DMS114 treated with DMSO at 0.1 percent for 48 hours (cell line): ENCODE measurements at regions not wholly inside any gene's neighbourhood (a gene's known extent, or its start where the extent isn't known, plus 50 kb on each side); places are given as distances from the start of the nearest gene placed in this dataset.
"Not testable (repeated sequence)": the region's sequence is repeated elsewhere in the genome, so short reads cannot be mapped to it uniquely, and the experiment has no call there.

Experiments used
- DNase-seq: peaks from one replicate; lab custom pipeline; 2025; ENCODE audit not compliant: unreplicated experiment; lab: John Stamatoyannopoulos, UW

DNA sequence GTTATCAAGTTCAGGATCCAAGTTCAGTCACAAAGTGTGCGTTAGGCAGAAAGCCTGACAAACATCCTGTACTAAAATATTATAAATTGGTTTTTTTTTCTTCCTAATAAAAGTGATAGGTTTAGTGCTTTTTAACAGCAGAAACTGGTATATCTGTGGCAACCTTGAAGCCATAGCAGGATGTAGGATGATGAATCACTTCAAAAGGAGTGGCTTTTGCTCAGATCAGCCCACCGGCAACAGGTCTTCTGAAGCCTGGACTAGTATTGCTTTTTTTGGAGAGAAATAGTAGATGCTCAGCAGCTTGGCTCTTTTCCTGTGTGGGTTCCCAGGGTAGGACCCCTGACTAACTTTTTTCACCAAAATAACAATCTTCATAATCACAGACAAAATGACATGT is 190.8 kb downstream of the EPM2A start:
- DNase-seq: no peak

DNA sequence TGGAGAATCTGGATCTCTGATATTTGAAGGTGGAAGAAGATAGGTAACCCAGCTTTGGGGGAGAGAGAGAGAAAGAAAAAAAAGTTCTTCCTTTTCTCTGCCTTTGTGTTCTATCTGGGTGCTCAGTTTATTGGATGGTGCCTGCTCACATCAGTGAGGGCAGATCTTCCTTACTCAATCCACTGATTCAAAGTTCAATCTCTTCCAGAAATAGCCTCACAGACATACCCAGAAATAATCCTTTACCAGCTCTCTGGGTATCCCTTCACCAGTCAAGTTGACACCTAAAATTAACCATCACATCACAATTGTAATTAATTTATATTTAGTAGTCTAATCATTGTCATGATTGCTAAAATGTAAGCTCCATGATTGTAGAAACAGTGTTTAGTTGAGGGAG is 189.1 kb downstream of the EPM2A start:
- DNase-seq: no peak

DNA sequence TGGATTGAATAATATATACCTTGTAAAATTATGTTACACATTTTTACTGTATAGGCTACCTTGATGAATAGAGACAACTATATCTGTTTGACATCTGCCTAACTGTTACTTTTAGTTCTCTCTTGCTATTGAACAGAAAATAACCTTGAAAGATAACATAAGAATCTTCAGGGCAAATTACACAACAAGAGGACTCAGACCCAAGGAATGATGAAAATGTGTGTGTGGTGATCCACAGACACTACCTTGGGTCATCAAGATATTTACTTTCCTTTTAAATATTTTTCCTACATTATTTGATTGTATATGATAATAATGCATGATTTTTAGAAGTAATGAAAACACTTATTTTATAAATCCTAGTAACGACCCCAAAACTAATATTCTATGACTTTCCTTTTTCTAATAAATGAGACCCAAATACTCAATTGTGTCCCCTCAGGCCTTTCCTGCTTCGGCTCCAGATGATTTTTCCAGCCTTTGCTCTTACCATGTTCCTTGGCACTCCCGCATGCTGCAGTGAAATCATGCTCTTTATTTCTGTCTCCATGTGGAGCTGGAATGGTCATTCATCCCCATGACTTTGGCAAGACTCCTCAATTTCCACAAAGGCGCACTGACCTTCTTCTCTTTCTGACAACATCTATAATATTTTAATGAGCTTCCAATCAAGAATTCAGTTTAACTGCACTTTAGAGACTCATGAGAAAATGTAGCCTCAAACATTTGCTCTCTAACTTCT is 187.6 kb downstream of the EPM2A start:
- no peak for DNase-seq

DNA sequence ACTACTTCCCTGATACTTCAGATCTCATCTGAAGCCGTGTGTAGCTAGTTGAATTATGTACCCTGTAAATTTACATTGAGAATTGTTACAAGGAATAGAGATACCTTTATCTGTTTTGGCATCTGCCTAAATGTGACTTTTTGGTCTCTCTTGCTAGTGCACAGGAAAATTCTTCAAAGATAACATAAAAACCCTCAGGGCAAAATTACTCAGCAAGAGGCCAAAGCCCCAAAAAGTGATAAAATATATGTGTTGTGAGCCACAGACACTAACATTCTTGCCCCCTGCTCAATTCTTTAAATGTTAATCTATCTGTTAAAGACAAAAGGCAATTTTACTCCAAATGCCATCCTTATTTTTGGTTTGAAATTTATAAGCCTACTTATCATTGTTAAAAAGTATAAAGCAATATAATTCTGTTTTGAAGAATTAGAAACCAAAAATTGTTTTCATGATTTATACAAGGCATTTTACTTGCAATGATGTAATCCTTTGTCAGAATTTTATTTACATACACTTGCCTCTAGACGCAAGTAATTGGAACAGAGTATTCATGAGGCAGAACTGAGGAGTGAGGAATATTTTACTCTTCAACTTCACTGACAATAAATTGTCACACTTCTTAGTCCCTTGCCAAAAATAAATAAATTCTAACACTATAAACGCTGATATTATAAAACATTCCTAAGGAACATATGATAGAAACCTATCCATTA is 186.2 kb downstream of the EPM2A start:
- DNase-seq: no peak

DNA sequence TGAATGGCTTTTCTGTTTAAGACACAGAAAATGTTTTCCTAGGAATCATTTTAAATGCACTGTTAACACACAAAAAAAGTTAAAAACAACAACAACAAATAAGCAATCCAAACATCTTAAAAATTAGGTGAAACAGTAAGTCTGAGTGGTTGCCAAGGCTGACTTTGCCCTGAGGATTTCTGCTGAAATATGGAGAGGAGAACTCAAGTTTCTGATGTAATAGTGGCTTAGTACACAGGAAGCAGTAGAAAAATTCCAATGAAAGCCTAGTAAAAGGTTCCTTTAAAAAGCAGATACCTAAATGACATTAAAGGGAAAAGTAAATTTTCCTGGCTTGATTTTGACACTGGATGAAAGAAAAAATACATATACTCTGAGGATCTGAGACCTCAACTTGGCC is 184.2 kb downstream of the EPM2A start:
- DNase-seq: no peak

DNA sequence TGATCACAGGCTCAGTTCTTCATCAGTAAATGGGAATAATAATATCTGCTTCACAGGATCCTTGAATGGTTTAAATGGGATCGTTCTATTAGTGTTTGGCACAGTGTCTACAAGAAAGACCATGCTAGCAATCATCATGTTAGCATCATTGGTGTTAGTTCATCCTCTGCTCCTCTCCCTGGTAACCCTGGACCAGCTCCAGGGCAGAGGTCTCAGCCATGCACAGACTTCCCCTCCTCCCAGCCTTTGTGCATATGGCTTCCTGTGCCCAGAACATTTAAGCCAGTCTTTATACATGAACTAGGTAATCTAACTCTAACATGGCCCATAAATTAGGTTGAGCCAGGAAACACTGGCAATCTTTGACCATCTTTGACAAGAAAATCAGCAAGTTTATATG is 180.2 kb downstream of the EPM2A start:
- no peak for DNase-seq

DNA sequence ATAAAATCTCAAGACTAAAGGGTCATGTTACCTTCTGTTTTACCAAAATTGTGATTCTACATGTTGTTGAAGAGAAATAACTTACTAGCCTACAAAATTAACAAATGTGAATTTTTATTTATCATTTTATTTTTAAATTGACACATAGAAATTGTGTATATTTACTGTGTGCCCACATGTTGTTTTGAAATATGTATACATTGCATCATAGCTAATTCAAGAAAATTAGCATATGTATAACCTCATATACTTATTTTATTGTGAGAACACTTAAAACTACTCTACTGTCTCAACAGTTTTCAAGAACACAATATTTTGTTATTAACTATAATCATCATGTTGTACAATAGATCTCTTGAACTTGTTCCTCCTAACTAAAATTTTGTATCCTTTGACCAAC is 177.8 kb downstream of the EPM2A start:
- no peak for DNase-seq

DNA sequence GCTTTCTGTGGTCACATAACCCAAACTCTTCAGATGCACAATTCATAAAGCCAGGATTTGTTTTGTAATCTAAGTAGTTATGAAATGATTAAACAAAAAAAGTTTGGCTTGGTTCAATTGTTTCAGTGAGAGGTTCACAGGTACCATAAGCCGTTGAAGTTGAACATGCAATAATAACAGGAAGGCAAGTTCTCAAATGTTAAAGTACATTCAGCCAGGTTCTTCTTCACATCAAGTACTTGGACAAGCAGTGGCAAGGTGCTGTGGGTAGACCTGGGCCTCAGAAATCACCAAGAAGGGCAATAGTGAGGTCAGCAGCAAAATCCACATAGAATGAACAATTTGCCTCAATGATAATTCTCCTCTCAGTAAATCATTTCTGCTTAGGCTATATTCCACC is 175.5 kb downstream of the EPM2A start:
- no peak for DNase-seq

DNA sequence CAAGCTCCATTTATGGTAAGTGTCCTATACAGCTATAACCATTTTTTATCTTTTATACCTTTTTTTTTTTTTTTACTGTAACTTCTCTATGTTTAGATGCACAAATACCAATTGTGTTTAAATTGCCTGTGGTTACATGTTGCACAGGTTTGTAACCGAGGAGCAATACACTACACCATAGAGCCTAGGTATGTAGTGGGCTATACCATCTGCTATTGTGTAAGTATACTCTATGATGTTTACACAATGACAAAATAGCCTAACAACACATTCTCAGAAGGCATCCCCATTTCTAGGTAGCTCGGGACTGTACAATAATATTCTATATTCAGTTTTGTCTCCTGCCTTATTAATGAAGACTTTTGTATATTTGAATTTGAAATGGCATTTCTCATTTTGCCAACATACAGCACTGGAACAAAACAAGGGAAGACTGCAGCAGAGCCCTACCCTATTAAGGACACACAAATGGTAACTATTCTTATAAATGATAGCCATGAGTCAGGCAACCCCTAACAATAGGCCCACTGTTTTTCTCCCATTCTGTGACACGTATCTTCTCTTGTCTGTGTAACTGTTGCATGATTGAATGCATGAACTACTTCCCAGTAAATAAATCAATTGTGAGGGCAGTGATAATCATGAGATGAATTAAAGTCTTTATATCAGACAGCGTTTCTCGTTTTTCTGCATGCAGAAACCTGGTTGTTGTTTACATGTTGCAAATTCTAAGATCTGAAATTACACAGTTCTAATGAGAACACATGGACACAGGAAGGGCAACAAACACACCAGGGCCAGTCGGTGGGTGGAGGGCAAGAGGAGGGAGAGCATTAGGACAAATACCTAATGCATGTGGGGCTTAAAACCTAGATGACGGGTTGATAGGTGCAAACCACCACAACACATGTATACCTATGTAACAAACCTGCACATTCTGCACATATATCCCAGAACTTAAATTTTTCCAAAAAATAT is 173.9 kb downstream of the EPM2A start:
- DNase-seq: no peak

DNA sequence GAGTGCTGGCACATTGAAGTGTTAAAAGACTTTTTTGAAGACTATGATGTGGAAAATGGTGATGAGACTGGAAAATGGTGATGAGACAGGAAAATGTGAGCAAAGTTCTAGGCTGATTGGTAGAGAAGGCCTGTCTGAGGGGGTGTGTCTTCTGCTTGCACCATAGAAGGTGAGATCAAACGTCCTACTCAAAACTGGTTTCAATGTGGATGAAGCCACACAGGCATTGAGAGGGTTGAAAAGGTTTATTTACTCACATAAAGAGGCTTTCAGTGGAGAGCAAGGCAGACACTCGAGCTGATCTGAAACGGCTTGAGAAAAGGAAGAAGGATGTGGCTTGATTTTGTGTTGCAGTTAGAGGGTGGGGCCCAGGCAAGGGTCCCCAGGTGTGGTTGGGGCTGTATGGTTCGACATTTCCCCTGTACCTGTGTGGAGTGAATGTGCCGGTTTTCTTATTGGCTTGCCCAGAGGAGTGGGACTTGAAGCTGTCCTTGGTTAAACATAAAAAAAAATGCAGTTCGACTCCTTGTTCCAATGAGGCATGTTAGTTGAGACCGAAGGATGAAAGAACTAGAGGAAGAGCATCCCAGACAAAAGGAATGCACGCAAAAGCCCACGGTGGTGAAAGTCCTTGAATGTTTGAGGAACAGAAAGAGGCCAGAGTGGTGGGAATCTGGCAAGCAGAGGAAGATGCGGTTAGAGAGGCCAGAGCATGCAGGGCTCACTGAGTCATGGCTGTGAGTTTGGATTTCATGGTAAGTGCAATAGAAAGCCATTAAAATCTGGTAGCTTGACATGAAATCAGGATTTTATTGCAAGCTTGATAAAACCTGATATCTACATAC is 172.3 kb downstream of the EPM2A start:
- no peak for DNase-seq

DNA sequence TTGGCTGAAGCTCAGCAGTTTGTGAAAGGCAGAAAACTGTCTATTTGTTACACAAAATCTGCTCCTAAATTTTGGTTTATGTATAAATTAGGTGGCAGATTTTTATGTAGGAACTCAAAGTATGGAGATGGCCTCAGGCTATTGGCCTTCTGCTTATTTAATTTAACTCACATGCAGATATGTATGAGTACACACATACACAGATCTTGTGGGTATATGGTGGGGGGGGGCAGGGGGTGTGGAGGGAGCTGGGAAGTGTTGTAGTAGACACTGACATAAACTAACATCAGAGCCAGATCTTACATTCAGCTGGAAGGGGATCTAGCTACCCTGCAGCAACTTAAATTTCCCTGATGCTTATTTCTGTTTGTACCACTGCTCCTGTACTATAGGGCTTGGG is 170.8 kb downstream of the EPM2A start:
- DNase-seq: no peak

DNA sequence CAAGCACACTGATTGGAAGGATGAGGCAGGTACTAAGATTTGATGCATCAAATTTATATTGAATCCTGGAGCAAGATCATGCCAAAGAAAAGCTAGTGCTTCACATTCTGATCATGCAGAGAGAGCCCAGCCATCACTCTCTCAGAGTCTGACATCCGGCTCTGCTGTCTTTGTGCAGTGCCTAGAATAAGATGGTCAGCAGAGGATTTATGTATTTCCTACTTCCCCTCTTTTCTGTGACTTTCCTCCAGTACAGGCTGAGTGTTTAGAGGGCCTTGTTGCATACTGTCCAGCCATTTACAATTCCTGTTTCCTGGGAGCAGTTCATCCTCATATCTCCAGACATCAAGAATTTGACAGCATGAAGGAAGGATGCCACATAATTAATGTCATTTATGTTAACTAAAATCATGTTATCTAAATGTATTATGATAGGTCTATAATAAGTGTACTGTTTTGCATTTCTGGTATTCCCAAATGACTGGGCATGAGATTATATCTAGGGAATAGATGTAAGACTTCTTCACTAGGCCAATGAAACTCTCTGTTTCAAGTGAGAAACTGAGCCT is 167.6 kb downstream of the EPM2A start:
- no peak for DNase-seq

DNA sequence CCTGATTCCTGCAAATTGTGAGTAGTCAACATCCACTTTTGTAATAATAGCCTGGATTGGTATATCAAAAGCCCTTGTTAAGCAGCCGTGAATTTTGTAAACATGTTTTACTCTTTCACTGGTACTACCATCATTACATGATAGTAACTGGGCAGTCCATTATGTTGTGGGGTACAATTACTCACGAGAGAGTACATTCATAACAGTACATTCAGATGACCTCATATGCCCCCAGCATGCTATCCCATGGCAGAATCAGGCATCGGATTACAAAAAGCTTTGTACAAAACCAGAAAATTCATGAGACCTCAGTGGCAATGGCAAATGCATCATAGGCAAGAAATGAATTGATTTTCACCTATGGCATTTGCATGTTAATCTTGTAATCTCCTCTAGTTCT is 166.2 kb downstream of the EPM2A start:
- no peak for DNase-seq

DNA sequence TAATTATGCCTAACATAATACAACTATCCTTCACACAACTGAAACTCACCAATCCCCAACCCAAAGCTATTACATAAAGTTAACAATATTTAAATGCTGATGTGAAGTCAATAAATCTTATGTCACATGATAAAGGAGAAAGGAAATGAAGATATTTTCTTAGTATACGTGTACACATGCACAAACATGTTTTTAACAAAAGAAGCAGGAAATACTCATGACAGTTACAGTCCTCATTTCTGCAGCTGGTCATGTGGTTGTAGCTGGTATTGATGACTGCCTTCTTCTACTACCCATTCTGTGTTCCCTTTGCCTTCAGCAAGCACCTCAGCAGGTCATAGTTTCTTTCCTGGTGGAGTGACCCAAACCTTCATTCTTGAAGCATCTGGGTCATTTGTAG is 165.0 kb downstream of the EPM2A start:
- not testable (repeated sequence) for DNase-seq

DNA sequence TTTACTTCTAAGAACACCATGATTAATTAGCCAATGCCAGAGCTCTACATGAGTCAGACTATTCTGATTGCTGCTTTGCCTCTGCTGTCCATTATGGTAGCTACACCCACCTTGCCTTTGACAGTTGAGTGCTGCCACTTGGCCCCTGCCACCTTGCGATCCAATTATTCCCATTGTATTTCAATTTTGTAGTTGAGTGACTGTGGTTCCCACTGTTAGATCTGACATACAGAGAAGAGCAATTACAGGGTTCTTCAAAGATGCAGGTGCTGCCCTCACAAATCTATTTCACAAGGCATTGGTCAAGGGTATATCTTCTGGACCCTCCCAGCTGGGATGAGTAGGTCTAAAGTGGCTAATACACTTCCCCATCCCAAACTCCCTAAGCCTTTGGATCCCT is 161.1 kb downstream of the EPM2A start:
- DNase-seq: not testable (repeated sequence)
